Amygdala (tissue), 56 donors: ENCODE measurements at regions not wholly inside any gene's neighbourhood (a gene's known extent, or its start where the extent isn't known, plus 50 kb on each side); places are given as distances from the start of the nearest gene placed in this dataset.
"Not testable (repeated sequence)": the region's sequence is repeated elsewhere in the genome, so short reads cannot be mapped to it uniquely, and the experiment has no call there.

Experiments used
- DNase-seq, 56 donors: peaks; one replicate each; lab custom pipeline; 2025; lab: John Stamatoyannopoulos, UW

GRCh38 chr13:111491021-111491420 lies 170.6 kb downstream of the TEX29 start:
- no peak for DNase-seq

DNA sequence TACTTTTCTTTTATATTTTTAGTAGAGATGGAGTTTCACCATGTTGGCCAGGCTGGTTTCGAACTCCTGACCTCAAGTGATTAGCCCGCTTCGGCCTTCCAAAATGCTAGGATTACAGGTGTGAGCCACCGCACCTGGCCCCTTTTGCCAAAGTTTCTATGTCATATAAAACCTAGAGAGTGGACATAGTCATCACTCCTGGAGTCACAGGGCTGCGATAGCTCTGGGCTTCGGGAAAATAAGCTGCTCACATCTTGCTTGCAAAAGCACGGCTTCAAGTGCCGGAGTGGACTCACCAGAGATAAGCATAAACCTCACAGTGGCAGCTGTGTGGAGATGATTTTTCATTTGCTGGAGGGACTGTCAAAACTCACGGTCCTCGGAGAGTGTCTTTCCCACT lies 171.2 kb downstream of the TEX29 start:
- DNase-seq, result no peak

- no peak for DNase-seq
Measured at GRCh38 chr13:111492341-111492950, 172.0 kb downstream of the TEX29 start.

DNA sequence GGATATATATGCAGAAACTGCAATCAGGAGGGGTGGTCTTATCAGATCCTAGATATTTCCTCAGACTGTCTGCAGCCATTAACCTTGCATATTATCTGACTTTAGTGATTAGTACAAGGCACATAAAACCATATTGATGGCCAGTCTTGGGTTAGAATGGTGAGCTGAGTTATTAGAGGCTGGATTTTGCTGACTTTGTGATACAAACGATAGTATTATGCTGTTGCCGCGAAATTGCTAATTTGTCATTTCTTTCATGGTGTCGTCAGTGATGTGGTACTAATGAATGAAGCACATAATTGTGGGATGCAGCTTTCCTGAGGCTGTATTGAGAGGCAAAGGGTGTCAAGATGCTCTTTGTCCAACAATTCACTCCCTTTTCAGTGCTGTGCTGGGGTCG lies 172.5 kb downstream of the TEX29 start:
- no peak for DNase-seq

GRCh38 chr13:111493468-111493867 lies 173.0 kb downstream of the TEX29 start:
- DNase-seq, result no peak

GRCh38 chr13:111494641-111495040 lies 174.2 kb downstream of the TEX29 start:
- no peak for DNase-seq

DNA sequence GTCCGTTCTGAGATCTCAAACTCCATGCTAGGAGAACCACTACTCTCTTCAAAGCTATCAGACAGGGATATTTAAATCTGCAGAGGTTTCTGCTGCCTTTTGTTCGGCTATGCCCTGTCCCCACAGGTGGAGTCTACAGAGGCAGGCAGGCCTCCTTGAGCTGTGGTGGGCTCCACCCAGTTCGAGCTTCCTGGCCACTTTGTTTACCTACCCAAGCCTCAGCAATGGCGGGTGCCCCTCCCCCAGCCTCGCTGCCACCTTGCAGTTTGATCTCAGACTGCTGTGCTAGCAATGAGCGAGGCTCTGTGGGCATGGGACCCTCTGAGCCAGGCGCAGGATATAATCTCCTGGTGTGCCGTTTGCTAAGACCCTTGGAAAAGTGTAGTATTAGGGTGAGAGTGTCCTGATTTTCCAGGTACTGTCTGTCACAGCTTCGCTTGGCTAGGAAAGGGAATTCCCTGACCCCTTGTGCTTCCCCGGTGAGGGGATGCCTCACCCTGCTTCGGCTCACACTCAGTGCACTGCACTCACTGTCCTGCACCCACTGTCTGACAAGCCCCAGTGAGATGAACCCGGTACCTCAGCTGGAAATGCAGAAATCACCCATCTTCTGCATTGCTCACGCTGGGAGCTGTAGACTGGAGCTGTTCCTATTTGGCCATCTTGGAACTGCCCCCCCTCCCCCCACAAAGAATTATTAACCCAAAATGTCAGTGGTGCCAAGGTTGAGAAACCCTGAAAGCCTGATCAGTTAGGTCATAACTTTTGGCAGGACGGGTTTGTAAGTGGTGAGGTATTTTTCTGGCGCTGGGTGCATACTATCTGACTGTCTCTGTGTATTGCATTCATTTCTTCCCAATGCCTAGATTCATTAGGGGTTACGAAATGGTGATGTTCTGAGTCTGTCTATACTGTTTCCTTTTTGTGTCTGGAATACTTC lies 181.4 kb downstream of the TEX29 start:
- not testable (repeated sequence) for DNase-seq

DNA sequence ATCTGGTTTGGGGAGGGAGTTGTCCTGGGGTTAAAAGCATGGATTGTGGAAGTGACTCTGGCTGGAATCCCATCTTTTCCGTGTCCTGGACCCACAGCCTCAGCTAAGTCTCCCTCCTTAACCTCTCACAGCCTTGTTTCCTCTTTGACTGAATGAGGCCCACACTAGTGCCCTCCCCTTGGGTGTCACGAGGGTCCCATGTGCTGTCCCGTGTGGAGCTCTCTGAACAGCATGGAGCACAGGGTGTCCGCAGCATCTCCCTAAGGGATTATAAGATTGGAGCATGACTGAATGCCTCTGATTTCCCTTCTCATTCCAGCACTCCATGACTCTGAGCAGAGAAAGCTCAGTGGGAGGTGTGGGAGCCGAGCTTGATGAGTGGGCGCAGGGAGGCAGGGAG lies 182.5 kb downstream of the TEX29 start:
- DNase-seq, result no peak

- DNase-seq, result no peak
Measured at GRCh38 chr13:111503376-111503775, 182.9 kb downstream of the TEX29 start.

DNA sequence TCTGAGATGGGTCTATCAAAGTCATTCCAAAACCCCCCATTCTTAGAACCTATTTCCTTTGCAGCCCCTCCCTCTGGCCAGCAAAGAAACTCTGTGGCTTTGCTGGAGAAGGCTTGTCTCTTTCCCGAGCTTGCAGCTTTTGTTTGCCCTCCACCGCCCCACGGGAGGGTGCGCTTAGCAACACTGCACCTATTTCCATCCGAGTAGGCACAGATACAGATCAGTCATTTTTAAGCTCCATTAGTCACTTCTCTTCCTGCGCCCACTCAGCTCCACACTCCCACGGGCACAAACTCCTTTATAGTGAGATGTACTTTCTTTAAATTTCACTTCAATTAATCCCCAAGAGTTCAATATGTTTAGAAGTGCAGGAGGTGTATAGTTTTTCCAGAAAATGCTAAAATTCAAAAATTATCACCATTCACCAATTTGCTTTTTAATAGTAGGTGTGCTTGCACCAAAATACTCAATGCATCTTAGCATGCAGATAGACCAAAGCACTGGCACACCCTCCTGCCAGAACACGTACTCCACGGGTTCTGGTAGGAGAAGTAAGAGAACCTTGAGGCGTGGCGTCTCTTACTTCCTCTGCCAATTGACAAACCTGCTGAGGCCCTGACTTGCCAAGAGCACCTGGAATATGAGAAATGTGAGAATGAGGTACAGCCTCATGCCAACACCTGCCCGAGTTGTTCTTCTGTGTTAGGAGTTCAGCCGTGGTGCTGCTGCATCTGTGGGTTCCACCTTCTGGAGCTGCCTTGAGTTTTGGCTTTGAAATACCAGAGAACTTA lies 183.7 kb downstream of the TEX29 start:
- peak in 13 of 56 donors; percentile 7 to 49 (median 32) for DNase-seq

DNA sequence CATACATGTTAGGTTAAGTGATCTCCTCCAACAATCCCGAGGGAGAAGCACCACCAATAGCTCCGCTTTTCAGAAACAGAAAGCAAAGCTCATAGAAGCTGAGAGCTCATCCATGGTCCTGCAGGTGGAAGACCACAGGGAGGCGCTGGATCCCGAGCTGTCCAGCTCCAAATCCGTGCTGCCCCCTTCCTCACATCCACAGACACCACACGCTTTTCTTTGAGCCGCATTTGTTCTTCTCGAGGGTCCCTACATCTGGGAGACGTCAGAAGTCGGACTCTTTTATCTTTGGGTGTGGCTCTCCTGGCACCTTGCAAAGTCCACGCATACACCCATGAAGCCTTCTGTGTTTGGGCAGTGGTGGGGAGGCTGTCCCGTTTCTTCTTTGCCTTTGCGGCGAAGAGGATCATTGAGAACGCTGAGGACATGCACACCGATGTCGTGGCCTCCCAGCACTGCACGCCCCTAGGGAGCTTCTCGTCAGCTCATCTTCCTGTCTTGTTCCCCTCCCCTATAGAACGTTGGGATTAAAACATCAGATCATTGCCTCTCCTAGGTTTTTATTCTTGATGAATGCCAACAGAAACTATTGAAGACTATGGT lies 184.8 kb downstream of the TEX29 start:
- no peak for DNase-seq

GRCh38 chr13:111506125-111506524 lies 185.7 kb downstream of the TEX29 start:
- no peak for DNase-seq

DNA sequence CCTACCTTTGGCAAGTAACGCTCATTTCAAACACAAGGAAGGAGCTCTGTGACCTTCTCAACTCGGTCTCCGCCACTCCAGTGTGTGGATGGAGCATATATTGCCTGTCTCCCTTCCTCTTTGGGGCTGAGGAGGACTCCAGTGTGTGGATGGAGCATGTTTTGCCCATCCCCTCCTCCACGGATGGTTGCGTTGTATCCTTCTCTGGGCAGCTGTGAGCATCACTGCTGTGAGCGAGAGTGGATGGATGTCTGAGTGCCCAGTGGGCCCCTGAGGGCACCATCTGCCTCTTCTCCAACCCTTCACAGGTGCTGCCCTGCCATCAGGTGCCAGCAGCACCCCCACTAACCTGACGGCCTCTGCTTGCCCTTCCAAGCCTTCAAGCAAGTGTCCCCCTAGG lies 186.2 kb downstream of the TEX29 start:
- no peak for DNase-seq

- no peak for DNase-seq
Measured at GRCh38 chr13:111508164-111508870, 187.9 kb downstream of the TEX29 start.

DNA sequence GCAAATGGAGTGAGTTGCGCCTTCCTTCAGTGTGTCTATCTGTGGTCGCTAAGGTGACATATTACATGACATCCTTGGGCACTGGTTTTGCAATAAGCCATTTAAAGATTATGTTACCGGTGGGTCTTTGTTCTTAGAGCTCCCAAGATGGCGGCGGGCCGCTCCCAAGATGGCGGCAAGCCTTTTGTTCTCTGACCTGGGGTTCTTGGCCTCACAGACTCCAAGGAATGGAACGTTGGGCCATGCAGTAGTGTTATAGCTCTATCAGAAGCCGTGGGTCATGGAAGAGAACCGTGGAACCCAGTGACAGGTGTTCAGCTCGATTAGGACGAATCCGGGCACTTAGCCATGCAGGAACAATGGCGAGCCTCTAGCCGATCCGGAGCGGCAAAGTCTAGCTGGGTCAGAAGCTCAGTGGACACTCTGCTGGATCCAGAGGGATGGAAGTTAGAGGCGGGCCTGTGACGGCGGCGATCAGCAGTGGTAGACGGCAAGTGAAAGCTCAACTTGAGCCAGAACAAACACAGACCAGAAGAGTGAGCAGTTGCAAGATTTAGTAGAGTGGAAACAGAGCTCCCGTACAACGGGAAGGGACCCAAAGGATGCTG lies 188.6 kb downstream of the TEX29 start:
- no peak for DNase-seq

DNA sequence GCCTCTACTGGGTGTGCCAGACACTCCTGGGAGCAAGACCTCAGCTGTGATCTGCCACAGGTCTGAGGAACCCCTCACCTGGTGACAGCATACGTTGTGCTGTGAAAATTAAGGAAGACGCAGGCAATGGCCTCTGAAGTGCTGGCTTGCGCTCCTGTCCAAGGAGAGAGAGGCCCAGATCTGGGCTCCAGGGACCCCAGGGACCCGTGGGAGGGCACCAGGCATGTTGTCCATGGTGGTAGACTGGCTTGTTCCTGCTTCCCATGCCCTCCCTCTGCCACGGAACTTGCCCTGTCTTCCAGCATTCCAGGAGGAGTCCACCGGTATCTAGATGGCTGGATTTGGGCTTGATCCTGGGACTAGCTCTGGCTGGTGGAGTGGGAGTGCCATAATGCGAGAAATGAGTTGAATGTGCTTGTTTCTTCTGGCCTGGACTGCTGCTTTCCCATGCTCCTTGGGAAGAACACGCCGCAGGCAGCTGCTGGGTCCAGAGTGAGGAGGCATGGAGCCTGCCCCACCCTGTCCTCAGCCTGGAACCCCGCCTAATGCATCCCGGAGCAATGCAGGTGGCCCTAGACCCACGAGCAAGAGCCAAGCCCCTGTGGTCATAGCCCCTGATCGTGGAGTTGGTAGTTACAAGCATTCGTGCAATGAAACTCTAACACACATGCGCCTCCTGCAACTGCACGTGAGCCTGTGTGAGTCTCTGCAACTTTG lies 190.2 kb downstream of the TEX29 start:
- no peak for DNase-seq

DNA sequence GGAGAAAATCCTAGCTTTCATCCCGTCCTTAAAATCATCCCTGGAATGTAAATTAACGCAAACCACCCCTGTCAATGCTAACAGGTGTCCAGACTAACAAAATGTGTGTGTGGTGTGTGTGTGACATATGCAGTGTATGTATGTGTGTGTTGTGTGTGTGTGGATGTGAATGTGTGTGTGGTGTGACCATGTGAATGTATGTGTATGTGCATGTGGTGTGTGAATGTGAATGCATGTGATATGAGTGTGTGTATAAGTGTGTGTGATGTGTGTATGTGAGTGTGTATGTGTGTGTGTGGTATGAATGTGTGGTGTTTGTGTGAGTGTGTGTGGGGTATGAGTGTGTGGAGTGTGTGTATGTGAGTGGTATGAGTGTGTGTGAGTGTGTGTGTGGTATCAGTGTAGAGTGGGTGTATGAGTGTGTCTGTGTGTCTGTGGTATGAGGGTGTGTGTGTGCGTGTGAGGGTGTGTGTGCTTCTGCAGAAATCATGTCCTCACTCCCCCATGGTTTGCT lies 190.8 kb downstream of the TEX29 start:
- DNase-seq, result no peak

- no peak for DNase-seq
Measured at GRCh38 chr13:111511805-111512504, 191.5 kb downstream of the TEX29 start.
